GM19043 (cell line): ENCODE measurements at regions not wholly inside any gene's neighbourhood (a gene's known extent, or its start where the extent isn't known, plus 50 kb on each side); places are given as distances from the start of the nearest gene placed in this dataset.

Experiments
- ATAC-seq: cut with Tn5 transposase; IDR thresholded peaks from one replicate; pipeline ENCODE4 v1.9.1; 2021; ENCODE audit warnings: low read depth; ENCODE audit not compliant: unreplicated experiment

DNA sequence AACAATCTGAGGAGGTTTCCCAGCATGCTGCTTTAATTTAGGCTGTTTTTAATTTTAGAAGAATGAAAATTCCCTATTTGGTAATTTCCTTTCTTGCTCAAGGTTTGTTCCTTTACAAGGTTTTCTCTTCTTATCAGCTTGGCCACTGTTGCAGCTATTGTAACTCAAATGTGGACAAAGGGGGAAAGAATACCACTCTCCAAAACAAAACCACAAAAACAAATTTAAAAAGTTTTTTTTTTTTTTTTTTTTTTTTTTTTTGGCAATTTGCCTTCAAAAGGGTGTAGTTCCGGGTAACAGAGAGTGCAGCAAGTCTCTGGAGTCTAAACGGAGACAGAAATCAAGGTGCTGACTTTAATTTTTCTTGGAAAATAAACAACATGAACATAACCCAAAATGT, 306.4 kb upstream of the ARGLU1 start:
- no peak for ATAC-seq

DNA sequence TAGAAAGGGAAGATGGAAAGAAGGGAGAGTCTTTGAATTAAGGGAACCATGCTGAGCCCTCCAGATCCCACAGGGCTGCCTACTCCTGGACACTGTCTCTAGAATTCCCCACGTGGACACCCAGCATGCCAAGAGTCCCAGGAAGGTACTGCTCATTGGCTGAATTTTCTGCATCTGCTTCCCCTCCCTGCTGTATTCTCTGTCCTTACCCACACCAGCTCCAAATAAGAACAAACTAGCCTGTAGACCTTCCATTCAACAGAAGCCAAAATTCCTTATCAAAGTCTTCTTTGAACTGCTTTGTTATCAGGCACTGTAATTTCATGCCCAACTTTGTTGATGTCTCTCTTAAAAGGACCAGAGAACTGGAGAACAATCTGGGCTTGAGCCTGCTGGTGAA, 305.9 kb upstream of the ARGLU1 start:
- no peak for ATAC-seq

GRCh38 chr13:106867249-106867648, 299.3 kb upstream of the ARGLU1 start:
- ATAC-seq, result no peak

GRCh38 chr13:106865716-106866440, 297.9 kb upstream of the ARGLU1 start:
- ATAC-seq, result no peak

DNA sequence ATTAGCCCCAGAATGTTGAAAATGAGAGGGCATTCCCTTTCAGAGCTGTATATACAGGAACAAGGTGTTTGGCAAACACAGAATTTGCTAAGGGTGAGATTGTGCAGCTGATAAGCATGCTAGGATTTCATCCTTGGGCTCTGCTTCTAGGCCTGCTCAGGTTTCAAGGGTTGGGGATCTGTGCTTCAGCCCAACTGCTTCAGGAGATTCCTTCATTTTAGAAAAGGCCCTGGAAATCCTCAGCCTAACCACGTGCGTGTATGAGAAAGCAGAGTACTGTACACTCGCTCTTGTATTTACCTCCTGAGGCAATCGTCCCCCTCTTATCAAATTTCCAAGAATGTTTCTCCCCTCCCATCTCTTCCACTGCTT, 291.6 kb upstream of the ARGLU1 start:
- no peak for ATAC-seq

DNA sequence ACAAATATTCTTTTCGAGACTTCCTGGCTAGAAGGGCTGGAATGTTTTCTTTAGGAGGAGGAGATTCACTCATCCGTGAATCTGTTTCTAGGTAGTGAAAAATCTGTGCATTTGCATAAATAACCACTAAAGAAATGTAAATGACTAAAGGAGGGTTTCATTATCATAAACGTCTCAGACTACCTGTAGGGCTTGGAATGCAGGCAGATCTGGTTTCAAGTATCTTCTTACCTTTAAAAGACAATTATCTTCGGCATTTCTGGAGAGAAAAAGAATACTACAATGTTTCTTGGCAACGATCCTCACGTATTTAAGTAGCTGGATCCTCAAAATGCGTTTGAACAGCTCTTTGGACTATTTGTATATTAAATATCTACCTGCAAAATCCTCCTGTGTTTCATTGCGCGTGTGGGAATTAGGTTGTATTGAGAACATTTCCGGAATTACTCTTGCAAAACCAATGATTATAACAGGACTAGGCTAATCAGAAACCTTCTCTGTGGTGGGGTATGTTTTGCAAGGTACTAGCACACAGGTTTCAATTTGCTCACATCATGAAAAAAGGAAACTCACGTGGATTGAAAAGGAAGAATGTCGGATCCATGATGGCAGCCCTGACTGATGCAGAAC, 291.1 kb upstream of the ARGLU1 start:
- no peak for ATAC-seq

GRCh38 chr13:106852436-106852835, 284.5 kb upstream of the ARGLU1 start:
- ATAC-seq, result no peak

GRCh38 chr13:106850973-106851650, 283.2 kb upstream of the ARGLU1 start:
- ATAC-seq, result no peak

DNA sequence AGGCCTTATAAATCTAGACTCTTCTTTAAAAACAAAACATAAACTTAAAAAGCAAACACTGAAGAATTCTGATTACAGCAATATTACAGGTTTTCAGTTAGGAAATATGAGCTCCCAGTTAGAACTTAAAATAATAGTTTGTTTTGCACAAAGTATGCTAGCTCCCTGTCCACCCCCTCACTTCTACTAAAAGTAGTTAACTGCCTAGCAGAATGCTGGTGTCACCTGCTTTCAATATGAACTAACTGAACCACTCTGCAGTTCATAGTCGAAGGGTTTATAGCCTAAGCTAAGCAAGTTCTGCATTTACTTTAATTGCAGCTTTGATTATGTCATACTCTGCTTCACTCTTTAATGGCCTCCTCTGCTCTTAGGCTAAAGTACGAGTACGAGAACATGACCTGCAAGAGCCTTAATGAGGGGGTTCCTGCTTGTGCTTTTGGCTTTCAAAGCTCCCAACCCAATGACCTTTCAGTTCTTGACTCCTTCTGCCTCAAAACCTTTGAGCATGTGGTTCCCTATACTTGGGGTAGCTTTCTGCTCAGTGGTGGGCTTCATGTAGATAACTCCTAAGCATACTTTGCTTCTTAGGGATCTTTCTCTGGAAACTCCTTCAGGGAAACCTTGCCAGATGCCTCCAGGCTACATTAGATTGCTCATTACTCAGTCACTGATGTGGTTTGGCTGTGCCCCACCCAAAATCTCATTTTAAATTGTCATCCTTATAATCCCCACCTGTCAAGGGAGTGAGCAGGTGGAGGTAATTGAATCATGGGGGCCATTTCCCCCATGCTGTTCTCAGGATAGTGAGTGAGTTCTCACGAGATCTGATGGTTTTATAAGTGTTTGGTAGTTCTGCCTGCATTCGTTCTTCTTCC, 278.9 kb upstream of the ARGLU1 start:
- ATAC-seq, result no peak

- no peak for ATAC-seq
Observed at GRCh38 chr13:106836186-106836802, 268.4 kb upstream of the ARGLU1 start.

GRCh38 chr13:106835477-106835876, 267.5 kb upstream of the ARGLU1 start:
- no peak for ATAC-seq

DNA sequence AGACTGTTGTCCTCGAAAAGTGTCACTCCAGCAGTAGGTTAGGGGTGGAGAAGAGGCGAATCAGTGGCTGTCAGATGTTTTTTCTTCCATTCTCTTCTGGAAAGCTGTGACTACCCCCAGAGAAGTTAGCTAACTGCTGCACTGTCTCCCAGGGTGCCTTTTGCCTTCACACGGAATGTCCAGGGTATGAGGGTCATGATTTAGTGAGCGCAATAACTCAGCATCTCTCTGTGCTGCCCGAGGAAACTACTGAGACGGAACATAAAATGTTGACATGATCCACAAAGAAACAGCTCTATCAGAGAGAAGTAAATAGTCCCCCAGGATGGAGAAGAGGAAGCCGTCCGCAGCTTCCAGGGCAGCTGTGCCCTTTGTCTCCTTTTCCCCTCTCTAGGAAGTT, 254.0 kb upstream of the ARGLU1 start:
- ATAC-seq, result no peak

- ATAC-seq, result no peak
Observed at GRCh38 chr13:106819413-106820180, 251.7 kb upstream of the ARGLU1 start.

DNA sequence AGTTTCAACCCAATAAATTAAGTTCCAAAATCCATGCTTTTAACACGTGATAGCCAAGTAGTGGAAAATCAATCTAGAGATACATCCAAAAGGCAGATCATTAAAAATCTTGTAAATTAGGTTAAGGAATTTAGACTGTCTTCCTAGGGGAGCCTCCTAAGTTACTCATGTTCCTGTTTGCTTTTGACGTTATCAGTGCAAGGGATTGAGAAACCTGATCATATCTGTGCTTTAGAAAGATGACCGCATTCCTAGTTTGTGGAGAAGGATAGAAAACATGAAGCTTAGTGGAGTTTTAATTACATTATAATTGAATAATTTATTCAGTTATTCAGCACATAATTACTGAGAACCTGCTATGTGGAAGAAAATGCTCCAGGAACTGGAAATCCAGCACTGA, 251.0 kb upstream of the ARGLU1 start:
- no peak for ATAC-seq

DNA sequence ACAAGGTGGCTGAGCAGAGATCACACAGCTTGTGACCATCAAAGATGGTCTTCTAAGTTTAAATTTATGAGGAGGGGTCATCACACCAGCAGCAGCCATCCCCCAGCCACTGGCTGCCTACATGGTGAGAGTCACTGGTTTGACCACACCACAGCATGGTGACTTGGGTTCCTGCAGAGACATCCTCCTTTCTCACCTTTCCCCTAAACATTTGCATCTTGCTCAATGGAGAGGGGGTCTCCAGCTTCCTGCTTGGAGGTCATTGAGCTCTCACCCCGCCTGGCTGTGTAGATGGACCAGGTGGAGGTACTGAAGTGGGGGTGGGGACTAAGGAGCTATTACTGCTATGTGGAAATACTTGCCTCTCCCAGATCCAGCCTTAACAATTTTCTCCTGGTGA, 247.6 kb upstream of the ARGLU1 start:
- no peak for ATAC-seq

DNA sequence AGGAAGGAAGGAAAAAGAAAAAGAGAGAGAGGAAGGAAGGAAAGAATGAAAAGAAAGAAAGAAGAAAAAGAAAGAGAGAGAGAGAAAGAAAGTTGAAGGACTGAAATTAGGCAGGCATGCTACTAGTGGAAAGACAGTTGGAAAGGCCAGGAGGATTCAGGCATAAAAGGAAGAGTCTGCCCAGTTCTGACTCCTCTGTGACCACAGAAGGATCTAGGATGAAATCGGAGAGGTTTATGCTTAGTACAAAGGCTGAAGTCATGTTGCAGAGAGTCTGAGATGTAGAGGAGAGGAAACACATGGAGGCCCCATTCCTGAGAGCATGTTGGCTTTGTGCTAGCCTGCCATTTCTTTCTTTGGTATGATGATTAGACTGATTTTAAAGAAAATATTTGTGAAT, 246.5 kb upstream of the ARGLU1 start:
- ATAC-seq, result no peak

DNA sequence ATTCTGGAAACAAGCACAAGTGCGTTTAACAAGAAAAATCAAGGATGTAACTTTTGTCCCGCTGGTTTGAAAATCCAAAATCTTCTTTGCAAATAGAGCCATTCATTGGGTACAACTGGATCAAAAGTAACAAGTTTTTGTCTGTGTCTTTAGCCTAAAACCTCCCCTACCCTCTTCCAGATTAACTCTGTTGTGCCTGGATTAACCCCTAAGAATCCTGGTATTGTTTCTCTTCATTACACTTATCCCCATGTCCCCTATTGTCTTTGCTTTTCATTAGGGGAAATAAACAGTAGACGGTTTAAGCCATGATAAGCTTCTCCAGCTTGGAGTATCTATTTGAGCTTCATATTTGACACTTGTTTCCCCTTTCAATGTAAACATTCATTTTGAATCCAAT, 242.1 kb upstream of the ARGLU1 start:
- no peak for ATAC-seq

DNA sequence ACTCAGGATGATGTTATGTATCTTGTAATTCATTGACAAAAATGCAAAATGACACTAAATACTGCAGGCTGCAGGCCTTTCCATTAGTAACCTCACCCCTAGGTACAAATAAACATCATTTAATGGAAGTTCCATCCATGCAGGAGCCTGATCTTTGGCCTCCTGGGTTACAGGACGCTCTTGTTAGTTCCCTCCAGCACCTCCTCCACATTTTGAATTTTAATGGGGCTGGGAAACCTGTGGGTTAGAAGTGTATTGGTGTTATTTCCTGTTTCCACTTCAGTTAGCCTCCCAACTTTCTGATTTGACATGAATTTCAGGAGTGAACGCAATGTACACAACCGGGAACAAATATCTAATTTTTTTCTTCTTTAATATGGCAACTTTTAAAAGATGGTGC, 237.1 kb upstream of the ARGLU1 start:
- no peak for ATAC-seq

GRCh38 chr13:106802917-106803316, 235.0 kb upstream of the ARGLU1 start:
- ATAC-seq, result no peak

GRCh38 chr13:106799781-106800335, 231.9 kb upstream of the ARGLU1 start:
- no peak for ATAC-seq
